Loucy (cell line): ENCODE measurements at regions not wholly inside any gene's neighbourhood (a gene's known extent, or its start where the extent isn't known, plus 50 kb on each side); places are given as distances from the start of the nearest gene placed in this dataset.

Experiments used
- CTCF ChIP-seq: fragments of 200-600 bp; sonication (generic); conservative IDR thresholded peaks from 2 replicates; pipeline ENCODE4 v1.5.1; 2014; ENCODE audit warnings: mild to moderate bottlenecking, antibody characterized with exemption, low read length
- EZH2phosphoT487 ChIP-seq: fragments of 200-600 bp; IDR thresholded peaks from 2 replicates; pipeline ENCODE4 v1.6.1; 2018; ENCODE audit warnings: antibody characterized with exemption, mild to moderate bottlenecking, moderate library complexity, borderline replicate concordance

GRCh38 chr2:437180-437579 is 149.3 kb upstream of the ALKAL2 start:
- TF ChIP-seq CTCF = no peak
- no peak for TF ChIP-seq EZH2phosphoT487
